H9 (cell line): ENCODE measurements at regions not wholly inside any gene's neighbourhood (a gene's known extent, or its start where the extent isn't known, plus 50 kb on each side); places are given as distances from the start of the nearest gene placed in this dataset.

ENCODE experiments used
- DNase-seq: peaks from one replicate; pipeline ENCODE4 v3.0.0-alpha.2; 2017
- H2AFZ ChIP-seq: one replicate; pipeline ENCODE4 v1.6.1; 2013; ENCODE audit warnings: mild to moderate bottlenecking, low read length, control low read depth, moderate library complexity
- H2AK5ac ChIP-seq: 2 replicates; pipeline ENCODE4 v1.6.1; 2013; ENCODE audit warnings: low read length, control low read depth, mixed read lengths; ENCODE audit not compliant: insufficient read length
- H2BK120ac ChIP-seq: one replicate; pipeline ENCODE4 v1.6.1; 2013; ENCODE audit warnings: low read depth, mild to moderate bottlenecking, low read length, control low read depth, inconsistent platforms; ENCODE audit not compliant: poor library complexity, severe bottlenecking
- H2BK12ac ChIP-seq: 2 replicates; pipeline ENCODE4 v1.6.1; 2013; ENCODE audit warnings: low read length, control low read depth, mixed read lengths, low read depth; ENCODE audit not compliant: insufficient read length
- H2BK15ac ChIP-seq: 2 replicates; pipeline ENCODE4 v1.6.1; 2013; ENCODE audit warnings: low read depth, low read length, control low read depth
- H2BK20ac ChIP-seq: one replicate; pipeline ENCODE4 v1.6.1; 2013; ENCODE audit warnings: low read depth, mild to moderate bottlenecking, low read length, control low read depth, inconsistent platforms; ENCODE audit not compliant: poor library complexity, severe bottlenecking
- H2BK5ac ChIP-seq: 2 replicates; pipeline ENCODE4 v1.6.1; 2013; ENCODE audit warnings: low read length, control low read depth, mixed read lengths; ENCODE audit not compliant: insufficient read length
- H3K14ac ChIP-seq: 2 replicates; pipeline ENCODE4 v1.6.1; 2013; ENCODE audit warnings: low read length, control low read depth; ENCODE audit not compliant: insufficient read depth
- H3K18ac ChIP-seq: 2 replicates; pipeline ENCODE4 v1.6.1; 2013; ENCODE audit warnings: low read depth, mild to moderate bottlenecking, mixed read lengths, low read length, control low read depth; ENCODE audit not compliant: insufficient read length
- H3K23ac ChIP-seq: 2 replicates; pipeline ENCODE4 v1.6.1; 2013; ENCODE audit warnings: low read length, control low read depth, mixed read lengths, low read depth; ENCODE audit not compliant: insufficient read length
- H3K23me2 ChIP-seq: 2 replicates; pipeline ENCODE4 v1.6.1; 2013; ENCODE audit warnings: low read depth, mild to moderate bottlenecking, mixed read lengths, low read length, control low read depth; ENCODE audit not compliant: insufficient read length, poor library complexity, severe bottlenecking
- H3K27ac ChIP-seq: 2 replicates; pipeline ENCODE4 v1.5.1; 2013; ENCODE audit warnings: low read length, control low read depth, mixed read lengths, low read depth; ENCODE audit not compliant: insufficient read length
- H3K27me3 ChIP-seq: 2 replicates; pipeline ENCODE4 v1.6.1; 2013; ENCODE audit warnings: low read length, control low read depth, inconsistent platforms; ENCODE audit not compliant: insufficient read depth
- H3K4ac ChIP-seq: 2 replicates; pipeline ENCODE4 v1.6.1; 2013; ENCODE audit warnings: low read depth, mild to moderate bottlenecking, control low read depth, inconsistent platforms, low read length, moderate library complexity
- H3K4me1 ChIP-seq: 2 replicates; pipeline ENCODE4 v1.6.1; 2013; ENCODE audit warnings: low read length, control low read depth, inconsistent platforms; ENCODE audit not compliant: insufficient read depth
- H3K4me2 ChIP-seq: 2 replicates; pipeline ENCODE4 v1.6.1; 2013; ENCODE audit warnings: low read length, control low read depth, mixed read lengths; ENCODE audit not compliant: insufficient read length, insufficient read depth
- H3K56ac ChIP-seq: 2 replicates; pipeline ENCODE4 v1.6.1; 2013; ENCODE audit warnings: low read depth, mild to moderate bottlenecking, mixed read lengths, low read length, control low read depth; ENCODE audit not compliant: insufficient read length
- H3K79me1 ChIP-seq: 2 replicates; pipeline ENCODE4 v1.6.1; 2013; ENCODE audit warnings: low read depth, mild to moderate bottlenecking, moderate library complexity, low read length, control low read depth, inconsistent platforms; ENCODE audit not compliant: insufficient read depth, poor library complexity, severe bottlenecking
- H3K79me2 ChIP-seq: 2 replicates; pipeline ENCODE4 v1.6.1; 2013; ENCODE audit warnings: low read length, control low read depth, inconsistent platforms; ENCODE audit not compliant: insufficient read depth
- H3K9ac ChIP-seq: 2 replicates; pipeline ENCODE4 v1.6.1; 2013; ENCODE audit warnings: low read length, control low read depth, mixed read lengths; ENCODE audit not compliant: insufficient read length; ENCODE audit errors: extremely low read depth
- H3K9me3 ChIP-seq: one replicate; pipeline ENCODE4 v1.6.1; 2013; ENCODE audit warnings: low read depth, low read length, inconsistent platforms; ENCODE audit not compliant: control insufficient read depth
- H3T11ph ChIP-seq: one replicate; pipeline ENCODE4 v1.6.1; 2013; ENCODE audit warnings: mild to moderate bottlenecking, low read length, control low read depth, inconsistent platforms
- H4K20me1 ChIP-seq: one replicate; pipeline ENCODE4 v1.6.1; 2013; ENCODE audit not compliant: control insufficient read depth, insufficient read length, insufficient read depth
- H4K5ac ChIP-seq: 2 replicates; pipeline ENCODE4 v1.6.1; 2013; ENCODE audit warnings: low read depth, mild to moderate bottlenecking, mixed read lengths, low read length, control low read depth; ENCODE audit not compliant: insufficient read length
- H4K8ac ChIP-seq: replicated peaks from 2 replicates; pipeline ENCODE4 v1.6.1; 2013; ENCODE audit warnings: low read length, control low read depth, mixed read lengths, low read depth; ENCODE audit not compliant: insufficient read length
- H4K91ac ChIP-seq: 2 replicates; pipeline ENCODE4 v1.6.1; 2013; ENCODE audit warnings: low read depth, mild to moderate bottlenecking, moderate library complexity, mixed read lengths, low read length, control low read depth; ENCODE audit not compliant: insufficient read length
- H3K27ac Mint-ChIP-seq, 3 experiments: 2 replicates in 2 of 3; 3 replicates in 1 of 3; pipeline ENCODE4 v1.8.0; 2020 to 2021; ENCODE audit warnings: mixed read lengths in 3 of 3, mild to moderate bottlenecking in 1 of 3, moderate library complexity in 1 of 3
- H3K27me3 Mint-ChIP-seq: 2 replicates; pipeline ENCODE4 v1.8.0; 2021; ENCODE audit warnings: low read depth, mild to moderate bottlenecking, moderate library complexity, mixed read lengths
- H3K36me3 Mint-ChIP-seq, 3 experiments: 2 replicates in 2 of 3; 3 replicates in 1 of 3; pipeline ENCODE4 v1.8.0; 2020 to 2021; ENCODE audit warnings: low read depth in 3 of 3, mixed read lengths in 3 of 3; ENCODE audit not compliant: insufficient read depth in 1 of 3
- H3K4me1 Mint-ChIP-seq, 2 experiments: 2 replicates each; pipeline ENCODE4 v1.8.0; 2020; ENCODE audit warnings: mixed read lengths in 2 of 2
- H3K4me3 Mint-ChIP-seq, 2 experiments: 2 replicates in 1 of 2; 3 replicates in 1 of 2; pipeline ENCODE4 v1.8.0; 2020 to 2021; ENCODE audit warnings: mild to moderate bottlenecking in 2 of 2, mixed read lengths in 2 of 2, moderate library complexity in 1 of 2
- H3K9me3 Mint-ChIP-seq, 2 experiments: 2 replicates in 1 of 2; 3 replicates in 1 of 2; pipeline ENCODE4 v1.8.0; 2020; ENCODE audit warnings: mild to moderate bottlenecking in 2 of 2, mixed read lengths in 2 of 2, moderate library complexity in 1 of 2
- WGBS: extraction: QIAGEN DNeasy Blood & Tissue Kit; methylation state at CpG from one replicate; pipeline ENCODE4 v1.1.7; 2013; ENCODE audit warnings: missing lambda C conversion rate, low lambda C conversion rate, mixed read lengths; ENCODE audit not compliant: insufficient read length; ENCODE audit errors: extremely low coverage; 5-methylcytosine and 5-hydroxymethylcytosine counted together
- TF ChIP-seq, protein P1 (sequence below): fragments of 200-600 bp; sonication (generic); conservative IDR thresholded peaks from 3 replicates; pipeline ENCODE4 v1.8.0; 2021; ENCODE audit warnings: antibody characterized with exemption, mild to moderate bottlenecking

DNA sequence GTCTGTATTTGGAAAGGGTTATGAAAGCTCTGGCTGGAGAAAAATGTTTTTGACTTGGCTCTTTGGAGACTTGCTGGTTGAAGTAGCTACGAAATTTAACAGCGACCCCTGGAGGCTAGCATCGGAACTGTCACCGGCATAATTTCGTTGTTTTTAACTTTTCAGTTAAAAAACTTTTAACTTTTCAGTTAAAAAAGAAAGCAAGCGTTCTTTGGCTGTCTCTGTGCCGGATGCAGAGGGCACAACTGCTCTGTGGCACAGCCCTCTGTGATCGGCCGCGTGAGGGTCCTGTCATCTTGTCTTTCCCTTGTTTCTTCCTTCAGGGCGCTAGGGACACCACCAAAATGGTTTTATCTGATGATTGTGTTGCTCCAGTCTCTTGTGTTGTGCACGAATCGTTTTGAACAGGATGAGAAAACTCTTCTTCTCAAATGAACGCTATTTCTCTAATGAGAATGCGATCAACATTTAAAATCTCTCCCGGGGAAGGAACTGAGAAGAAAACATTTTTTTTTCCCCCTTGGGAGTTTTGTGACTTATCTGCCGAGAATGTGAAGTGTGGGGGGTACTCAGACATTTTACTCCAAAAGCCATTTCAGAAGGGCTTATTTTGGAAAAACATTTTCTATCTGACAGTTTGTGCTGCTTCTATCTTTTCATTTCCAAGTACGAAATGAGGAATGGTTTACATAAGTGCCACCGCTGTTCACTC lies 57.1 kb downstream of the ADCYAP1 start:
- Histone ChIP-seq H3K23me2 (no peaks in the 10 kb centered on the region), H3K4me2 (peak overlapping the region; percentile 47), H2AFZ (peak overlapping the region; percentile 83), H4K91ac (no peak overlapping the region), H3K14ac (no peak overlapping the region), H3K79me2 (no peaks in the 10 kb centered on the region), H2AK5ac (no peak overlapping the region), H4K20me1 (peaks cover 3% of the 10 kb centered on the region), H3K23ac (no peak overlapping the region), H3K27ac (no peak overlapping the region), H3T11ph (no peak overlapping the region), H3K9ac (peak overlapping the region; percentile 63), H2BK12ac (no peak overlapping the region), H3K9me3 (no peaks in the 10 kb centered on the region), H3K27me3 (no peaks in the 10 kb centered on the region), H2BK20ac (no peak overlapping the region), H2BK120ac (no peak overlapping the region), H3K18ac (no peak overlapping the region), H2BK5ac (no peak overlapping the region), H4K5ac (no peak overlapping the region), H3K4me1 (no peaks in the 10 kb centered on the region), H2BK15ac (no peak overlapping the region), H3K56ac (no peak overlapping the region), H3K4ac (no peak overlapping the region), H3K79me1 (no peaks in the 10 kb centered on the region), H4K8ac (no peak overlapping the region)
- no peak overlapping the region for H3K27ac Mint-ChIP-seq
- no CpG with 5 or more reads among the region's 19 CpGs for WGBS
- peaks cover 5 to 6% of the 10 kb centered on the region in 2 experiments for H3K4me1 Mint-ChIP-seq
- TF ChIP-seq, protein P1, sequence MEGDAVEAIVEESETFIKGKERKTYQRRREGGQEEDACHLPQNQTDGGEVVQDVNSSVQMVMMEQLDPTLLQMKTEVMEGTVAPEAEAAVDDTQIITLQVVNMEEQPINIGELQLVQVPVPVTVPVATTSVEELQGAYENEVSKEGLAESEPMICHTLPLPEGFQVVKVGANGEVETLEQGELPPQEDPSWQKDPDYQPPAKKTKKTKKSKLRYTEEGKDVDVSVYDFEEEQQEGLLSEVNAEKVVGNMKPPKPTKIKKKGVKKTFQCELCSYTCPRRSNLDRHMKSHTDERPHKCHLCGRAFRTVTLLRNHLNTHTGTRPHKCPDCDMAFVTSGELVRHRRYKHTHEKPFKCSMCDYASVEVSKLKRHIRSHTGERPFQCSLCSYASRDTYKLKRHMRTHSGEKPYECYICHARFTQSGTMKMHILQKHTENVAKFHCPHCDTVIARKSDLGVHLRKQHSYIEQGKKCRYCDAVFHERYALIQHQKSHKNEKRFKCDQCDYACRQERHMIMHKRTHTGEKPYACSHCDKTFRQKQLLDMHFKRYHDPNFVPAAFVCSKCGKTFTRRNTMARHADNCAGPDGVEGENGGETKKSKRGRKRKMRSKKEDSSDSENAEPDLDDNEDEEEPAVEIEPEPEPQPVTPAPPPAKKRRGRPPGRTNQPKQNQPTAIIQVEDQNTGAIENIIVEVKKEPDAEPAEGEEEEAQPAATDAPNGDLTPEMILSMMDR: peak; percentile 97
- peak overlapping the region in 1 of 2 experiments; percentile 51; a peak in 3 of 5 replicates for H3K4me3 Mint-ChIP-seq
- H3K9me3 Mint-ChIP-seq: peaks cover 2 to 3% of the 10 kb centered on the region in 2 experiments; a peak in 2 of 5 replicates
- DNase-seq: peak; percentile 50
- H3K27me3 Mint-ChIP-seq: peaks cover 19% of the 10 kb centered on the region
- H3K36me3 Mint-ChIP-seq: peaks cover 0 to 4% (median 3%) of the 10 kb centered on the region in 3 experiments; a peak in 3 of 7 replicates
